Osteoblast (primary cell): ENCODE measurements at regions not wholly inside any gene's neighbourhood (a gene's known extent, or its start where the extent isn't known, plus 50 kb on each side); places are given as distances from the start of the nearest gene placed in this dataset.
A peak's percentile ranks its signal among the peaks of the same experiment; 100 is the strongest.
"Not testable (repeated sequence)": the region's sequence is repeated elsewhere in the genome, so short reads cannot be mapped to it uniquely, and the experiment has no call there.

Experiments
- DNase-seq: peaks from one replicate; pipeline ENCODE4 v3.0.0; 2011; ENCODE audit warnings: low spot score, mixed read lengths; ENCODE audit not compliant: insufficient read length; ENCODE audit errors: missing footprints
- H2AFZ ChIP-seq: 2 replicates; pipeline ENCODE4 v1.6.0; 2011; ENCODE audit warnings: mild to moderate bottlenecking, low read length
- H3K27ac ChIP-seq: 2 replicates; pipeline ENCODE4 v1.5.1; 2011; ENCODE audit warnings: mild to moderate bottlenecking, low read depth, low read length, moderate library complexity
- H3K27me3 ChIP-seq: 2 replicates; pipeline ENCODE4 v1.6.0; 2012; ENCODE audit warnings: mild to moderate bottlenecking, control low read depth, inconsistent platforms, low read length, moderate library complexity; ENCODE audit not compliant: insufficient read depth
- H3K36me3 ChIP-seq: 2 replicates; pipeline ENCODE4 v1.5.1; 2011; ENCODE audit warnings: mild to moderate bottlenecking, low read length, control low read depth, moderate library complexity; ENCODE audit not compliant: insufficient read depth
- H3K4me1 ChIP-seq: 2 replicates; pipeline ENCODE4 v1.5.1; 2011; ENCODE audit warnings: mild to moderate bottlenecking, low read length, control low read depth, moderate library complexity; ENCODE audit not compliant: insufficient read depth
- H3K4me2 ChIP-seq: 2 replicates; pipeline ENCODE4 v1.6.0; 2011; ENCODE audit warnings: mild to moderate bottlenecking, low read length; ENCODE audit not compliant: insufficient read depth
- H3K4me3 ChIP-seq: fragments of 200-600 bp; sonication (generic); 3 replicates; pipeline ENCODE4 v1.5.1; 2012; ENCODE audit warnings: mild to moderate bottlenecking, low read length, inconsistent platforms; ENCODE audit not compliant: insufficient read depth
- H3K79me2 ChIP-seq: 2 replicates; pipeline ENCODE4 v1.6.0; 2012; ENCODE audit warnings: mild to moderate bottlenecking, low read length, control low read depth, inconsistent platforms; ENCODE audit not compliant: insufficient read depth
- H3K9me3 ChIP-seq: 2 replicates; pipeline ENCODE4 v1.5.1; 2011; ENCODE audit warnings: low read depth, low read length, control low read depth
- H4K20me1 ChIP-seq: 2 replicates; pipeline ENCODE4 v1.6.0; 2012; ENCODE audit warnings: mild to moderate bottlenecking, low read length, control low read depth; ENCODE audit not compliant: insufficient read depth
- CTCF ChIP-seq: IDR thresholded peaks from 2 replicates; pipeline ENCODE4 v1.5.1; 2011; ENCODE audit warnings: mild to moderate bottlenecking, low read depth, low read length, moderate library complexity; ENCODE audit errors: extremely low read depth

GRCh38 chrX:1140236-1140681 is 72.2 kb downstream of the CRLF2 start:
- no peaks in the 10 kb centered on the region for H3K27me3 ChIP-seq
- H3K79me2 ChIP-seq = no peaks in the 10 kb centered on the region
- H2AFZ ChIP-seq = no peak overlapping the region
- no peaks in the 10 kb centered on the region for H3K36me3 ChIP-seq
- DNase-seq = peak; percentile 46
- TF ChIP-seq CTCF = no peak
- no peaks in the 10 kb centered on the region for H3K4me1 ChIP-seq
- H3K27ac ChIP-seq = no peak overlapping the region
- no peak overlapping the region for H3K4me2 ChIP-seq
- H3K9me3 ChIP-seq = no peaks in the 10 kb centered on the region
- no peak overlapping the region for H3K4me3 ChIP-seq
- H4K20me1 ChIP-seq = no peaks in the 10 kb centered on the region

GRCh38 chrX:1139185-1139500 is 73.3 kb downstream of the CRLF2 start:
- DNase-seq = no peak
- no peaks in the 10 kb centered on the region for H3K4me1 ChIP-seq
- no peaks in the 10 kb centered on the region for H3K27me3 ChIP-seq
- no peaks in the 10 kb centered on the region for H3K79me2 ChIP-seq
- H2AFZ ChIP-seq = no peak overlapping the region
- H3K4me3 ChIP-seq = no peak overlapping the region
- H3K4me2 ChIP-seq = no peak overlapping the region
- H3K36me3 ChIP-seq = no peaks in the 10 kb centered on the region
- H3K9me3 ChIP-seq = no peaks in the 10 kb centered on the region
- TF ChIP-seq CTCF = no peak
- no peak overlapping the region for H3K27ac ChIP-seq
- no peaks in the 10 kb centered on the region for H4K20me1 ChIP-seq

- Histone ChIP-seq H3K4me1 (no peaks in the 10 kb centered on the region), H3K79me2 (no peaks in the 10 kb centered on the region), H3K27ac (no peak overlapping the region), H3K36me3 (no peaks in the 10 kb centered on the region), H3K4me3 (no peak overlapping the region), H3K9me3 (no peaks in the 10 kb centered on the region), H2AFZ (no peak overlapping the region), H4K20me1 (no peaks in the 10 kb centered on the region), H3K4me2 (no peak overlapping the region), H3K27me3 (no peaks in the 10 kb centered on the region)
- DNase-seq = no peak
- no peak for TF ChIP-seq CTCF
These were observed 73.8 kb downstream of the CRLF2 start for GRCh38 chrX:1138476-1139184.

- no peak overlapping the region for H3K4me3 ChIP-seq
- H3K36me3 ChIP-seq = no peaks in the 10 kb centered on the region
- no peaks in the 10 kb centered on the region for H3K79me2 ChIP-seq
- TF ChIP-seq CTCF = no peak
- no peaks in the 10 kb centered on the region for H4K20me1 ChIP-seq
- H3K4me1 ChIP-seq = no peaks in the 10 kb centered on the region
- H3K27ac ChIP-seq = no peak overlapping the region
- no peaks in the 10 kb centered on the region for H3K27me3 ChIP-seq
- no peak overlapping the region for H2AFZ ChIP-seq
- H3K9me3 ChIP-seq = no peaks in the 10 kb centered on the region
- DNase-seq = no peak
- no peak overlapping the region for H3K4me2 ChIP-seq
These were observed 74.9 kb downstream of the CRLF2 start for GRCh38 chrX:1137531-1137930.

- not testable (repeated sequence) for H4K20me1 ChIP-seq, H3K4me1 ChIP-seq, DNase-seq, H3K9me3 ChIP-seq, H3K27me3 ChIP-seq, H3K79me2 ChIP-seq, H2AFZ ChIP-seq, H3K4me3 ChIP-seq, H3K36me3 ChIP-seq, H3K27ac ChIP-seq, H3K4me2 ChIP-seq
These were observed 75.9 kb downstream of the CRLF2 start for GRCh38 chrX:1136582-1136981.
